Epithelial cell of esophagus (primary cell): ENCODE measurements at regions not wholly inside any gene's neighbourhood (a gene's known extent, or its start where the extent isn't known, plus 50 kb on each side); places are given as distances from the start of the nearest gene placed in this dataset.

Experiments
- DNase-seq: peaks from one replicate; pipeline ENCODE4 v3.0.0; 2010; ENCODE audit warnings: low read depth
- H3K4me3 ChIP-seq: 2 replicates; pipeline ENCODE4 v1.5.1; 2011; ENCODE audit warnings: mild to moderate bottlenecking, low read length, control low read depth
- TF ChIP-seq, protein P1 (sequence below): IDR thresholded peaks from 2 replicates; pipeline ENCODE4 v1.5.1; 2011; ENCODE audit warnings: low read depth, mild to moderate bottlenecking, low read length, control low read depth, inconsistent platforms; ENCODE audit not compliant: insufficient read depth; ENCODE audit errors: missing control alignments

DNA sequence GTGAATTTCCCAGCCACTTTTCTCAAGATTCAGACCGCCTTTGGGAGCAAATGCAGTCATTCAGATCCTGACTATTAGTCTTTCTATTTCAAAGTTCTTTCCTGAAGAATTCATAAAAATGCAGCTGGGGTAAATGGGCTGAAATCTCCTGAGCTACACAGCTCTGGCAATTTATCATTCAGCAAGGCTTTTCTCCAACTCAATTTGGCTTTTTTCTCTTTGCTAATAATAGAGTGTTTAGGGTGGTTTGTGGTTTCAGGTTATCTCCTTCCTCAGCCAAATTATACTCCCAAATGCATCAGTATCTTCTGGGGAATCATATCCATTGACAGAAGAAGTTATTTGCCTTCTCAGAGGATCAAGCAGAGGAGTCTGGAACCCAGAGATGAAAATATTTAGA, 282.4 kb upstream of the SLC14A2 start:
- TF ChIP-seq, protein P1, sequence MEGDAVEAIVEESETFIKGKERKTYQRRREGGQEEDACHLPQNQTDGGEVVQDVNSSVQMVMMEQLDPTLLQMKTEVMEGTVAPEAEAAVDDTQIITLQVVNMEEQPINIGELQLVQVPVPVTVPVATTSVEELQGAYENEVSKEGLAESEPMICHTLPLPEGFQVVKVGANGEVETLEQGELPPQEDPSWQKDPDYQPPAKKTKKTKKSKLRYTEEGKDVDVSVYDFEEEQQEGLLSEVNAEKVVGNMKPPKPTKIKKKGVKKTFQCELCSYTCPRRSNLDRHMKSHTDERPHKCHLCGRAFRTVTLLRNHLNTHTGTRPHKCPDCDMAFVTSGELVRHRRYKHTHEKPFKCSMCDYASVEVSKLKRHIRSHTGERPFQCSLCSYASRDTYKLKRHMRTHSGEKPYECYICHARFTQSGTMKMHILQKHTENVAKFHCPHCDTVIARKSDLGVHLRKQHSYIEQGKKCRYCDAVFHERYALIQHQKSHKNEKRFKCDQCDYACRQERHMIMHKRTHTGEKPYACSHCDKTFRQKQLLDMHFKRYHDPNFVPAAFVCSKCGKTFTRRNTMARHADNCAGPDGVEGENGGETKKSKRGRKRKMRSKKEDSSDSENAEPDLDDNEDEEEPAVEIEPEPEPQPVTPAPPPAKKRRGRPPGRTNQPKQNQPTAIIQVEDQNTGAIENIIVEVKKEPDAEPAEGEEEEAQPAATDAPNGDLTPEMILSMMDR = no peak
- DNase-seq = no peak

DNA sequence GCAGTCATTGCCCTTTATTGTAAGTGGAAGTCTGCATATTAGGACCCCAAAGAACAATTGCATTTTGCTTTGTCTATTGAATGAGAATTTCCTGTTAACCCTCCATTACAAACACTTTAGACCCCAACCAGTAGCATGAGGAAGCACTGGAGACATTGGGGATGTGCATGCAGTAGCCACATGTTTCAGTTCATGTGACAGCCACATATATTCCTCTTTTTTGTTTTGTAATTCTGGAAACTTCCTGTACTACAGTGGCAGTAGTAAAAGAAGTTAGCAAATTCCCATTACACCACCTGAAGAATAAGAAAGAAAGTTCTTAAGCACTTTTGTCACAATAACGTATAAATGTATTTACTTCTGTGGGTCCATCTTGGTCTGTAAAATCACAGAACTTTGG, 281.1 kb upstream of the SLC14A2 start:
- H3K4me3 ChIP-seq = no peak overlapping the region
- TF ChIP-seq, protein P1 = no peak
- no peak for DNase-seq

More for the DNA sequence above, 282.4 kb upstream of the SLC14A2 start:
- H3K4me3 ChIP-seq = no peak overlapping the region

DNA sequence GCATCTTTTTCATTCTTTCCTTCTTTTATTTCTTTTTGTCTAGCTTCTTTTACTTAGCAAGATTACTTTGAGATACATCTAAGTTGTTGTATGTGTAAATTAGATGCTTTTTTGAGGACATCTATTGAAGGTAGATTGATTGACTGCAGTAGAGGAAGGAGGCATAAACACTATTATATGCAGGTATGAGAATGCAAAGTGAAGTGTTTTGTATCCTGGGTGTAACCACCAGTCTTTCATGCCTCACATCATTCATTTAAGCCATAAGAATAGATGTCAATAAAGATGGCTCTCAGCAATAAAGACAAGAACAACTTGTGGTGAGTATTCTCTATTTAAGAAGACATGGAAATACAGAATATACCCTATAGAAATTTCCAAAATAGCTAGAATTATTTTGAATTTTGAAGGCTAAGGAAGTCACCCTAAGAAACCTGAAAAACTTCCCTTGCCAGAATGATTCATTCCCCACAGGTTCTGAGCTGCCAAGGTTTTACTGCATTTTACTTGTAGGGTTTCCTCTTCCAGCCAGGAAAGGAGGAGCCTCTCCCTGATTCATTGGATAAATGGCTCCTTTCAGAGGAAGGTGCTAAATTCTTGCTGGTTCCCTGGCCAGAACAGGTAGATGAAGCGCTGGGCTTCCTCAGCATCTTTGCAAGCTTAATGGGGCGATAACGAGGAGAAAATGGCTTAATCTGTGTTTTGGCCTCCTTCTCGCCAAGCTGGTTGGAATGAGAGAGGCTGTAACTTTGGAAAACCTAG, 279.8 kb upstream of the SLC14A2 start:
- H3K4me3 ChIP-seq = no peak overlapping the region
- TF ChIP-seq, protein P1 = no peak
- DNase-seq = peak; percentile 90

DNA sequence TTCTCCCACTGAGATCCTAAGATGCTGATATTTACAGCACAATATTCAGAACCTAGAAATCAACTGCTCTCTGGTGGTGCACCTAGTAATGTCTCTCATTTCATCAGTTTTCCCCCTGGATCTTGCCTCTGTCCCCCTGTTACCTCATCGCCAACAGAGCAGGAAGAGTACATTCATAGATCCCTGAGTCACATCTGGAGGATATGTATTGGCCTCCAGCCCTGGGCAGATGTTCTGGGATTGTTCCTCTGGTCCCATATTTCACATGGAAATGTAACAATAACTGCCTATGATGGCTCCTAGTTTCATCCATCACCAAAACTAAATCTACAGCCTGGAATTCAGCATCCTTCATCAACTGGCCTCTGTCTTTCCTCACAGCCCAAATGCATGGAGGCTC, 278.8 kb upstream of the SLC14A2 start:
- H3K4me3 ChIP-seq = no peak overlapping the region
- peak; percentile 55 for DNase-seq
- TF ChIP-seq, protein P1 = no peak

DNA sequence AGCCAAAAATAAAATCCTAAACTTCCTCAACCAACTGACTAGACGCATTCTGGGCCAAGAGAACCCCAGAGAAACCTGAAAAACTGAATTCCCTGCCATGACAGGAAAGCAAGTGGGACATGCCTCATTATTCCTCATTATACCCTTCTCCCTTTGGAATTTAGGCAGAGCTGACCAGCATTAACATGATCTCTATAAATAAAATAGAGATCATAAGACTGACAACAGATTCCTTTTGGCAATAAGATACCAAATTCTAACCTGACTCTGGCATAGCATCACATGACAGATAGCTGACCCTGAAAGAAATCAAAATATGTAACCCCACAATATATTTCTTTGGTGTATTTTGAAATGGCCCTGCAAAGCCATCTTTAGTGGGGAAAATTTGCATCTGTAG, 277.8 kb upstream of the SLC14A2 start:
- TF ChIP-seq, protein P1 = no peak
- no peak for DNase-seq
- no peak overlapping the region for H3K4me3 ChIP-seq

DNA sequence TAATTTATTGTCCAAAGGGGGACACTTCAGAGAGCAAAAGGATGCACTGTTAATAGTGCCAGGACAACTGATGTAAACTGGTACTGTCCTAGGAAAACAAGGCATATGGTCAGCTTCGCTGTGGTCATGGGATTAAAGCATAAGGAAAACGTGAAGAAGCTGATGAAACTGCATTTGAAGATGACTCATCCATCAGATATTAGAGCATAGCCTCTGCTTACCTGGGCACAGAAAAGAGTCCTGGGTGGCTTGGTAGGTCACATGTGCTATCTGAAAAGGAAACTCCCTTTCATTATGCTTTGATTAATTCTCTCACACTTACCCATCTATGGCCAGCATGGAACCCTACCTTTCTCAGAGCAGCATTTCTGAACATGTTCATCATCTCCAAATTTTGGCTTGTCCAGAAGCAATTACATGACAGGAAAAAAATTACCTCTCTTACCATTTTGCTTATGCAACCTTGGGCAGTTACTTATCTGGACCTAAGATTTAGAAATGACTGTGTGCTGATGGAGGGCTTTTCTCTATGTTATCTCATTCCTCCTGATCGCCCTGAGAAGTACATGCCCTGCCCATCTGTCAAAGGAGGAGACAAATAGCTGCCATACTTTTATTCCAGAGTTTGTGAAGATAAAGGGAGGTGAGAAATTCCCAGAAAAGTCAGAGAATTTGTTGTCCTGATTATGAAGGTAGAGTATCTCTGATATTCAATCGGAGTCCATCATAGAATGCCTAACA, 275.3 kb upstream of the SLC14A2 start:
- TF ChIP-seq, protein P1 = no peak
- H3K4me3 ChIP-seq = no peak overlapping the region
- peak; percentile 67 for DNase-seq
